GM12878 (cell line): ENCODE measurements at regions not wholly inside any gene's neighbourhood (a gene's known extent, or its start where the extent isn't known, plus 50 kb on each side); places are given as distances from the start of the nearest gene placed in this dataset.

ENCODE experiments used
- GABPA ChIP-seq: IDR thresholded peaks from 2 replicates; pipeline ENCODE4 v1.6.1; 2014; ENCODE audit warnings: antibody characterized with exemption, low read depth, mild to moderate bottlenecking, inconsistent platforms
- TAF1 ChIP-seq: IDR thresholded peaks from 2 replicates; pipeline ENCODE4 v1.6.1; 2011; ENCODE audit warnings: mild to moderate bottlenecking, low read depth, low read length, borderline replicate concordance
- TF ChIP-seq, protein P1 (sequence below), 3 experiments: IDR thresholded peaks in 2 of 3; conservative IDR thresholded peaks in 1 of 3; 2 replicates each; pipeline ENCODE4 v1.5.1; 2011; ENCODE audit warnings: low read depth in 3 of 3, low read length in 3 of 3, mild to moderate bottlenecking in 3 of 3, control low read depth in 2 of 3, moderate library complexity in 2 of 3, inconsistent platforms in 1 of 3, mixed read lengths in 1 of 3; ENCODE audit not compliant: control insufficient read depth in 2 of 3, insufficient read depth in 1 of 3; ENCODE audit errors: extremely low read depth in 1 of 3

DNA sequence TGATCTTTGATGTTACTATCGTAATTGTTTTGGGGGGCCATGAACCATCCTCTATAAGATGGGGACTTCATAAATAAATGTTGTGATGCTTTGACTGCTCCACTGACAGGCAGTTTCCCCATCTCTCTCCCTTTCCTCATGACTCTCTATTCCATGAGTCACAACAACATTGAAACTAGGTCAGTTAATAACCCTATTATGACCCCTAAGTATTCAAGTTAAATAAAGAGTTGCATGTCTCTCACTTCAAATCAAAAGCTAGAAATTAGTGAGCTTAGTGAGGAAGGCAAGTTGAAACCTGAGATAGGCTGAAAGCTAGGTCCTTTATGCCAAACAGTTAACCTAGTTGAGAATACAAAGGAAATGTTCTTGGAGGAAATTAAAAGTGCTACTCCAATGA is 491.0 kb downstream of the HAO1 start:
- TF ChIP-seq GABPA = no peak
- no peak for TF ChIP-seq TAF1
- TF ChIP-seq, protein P1, sequence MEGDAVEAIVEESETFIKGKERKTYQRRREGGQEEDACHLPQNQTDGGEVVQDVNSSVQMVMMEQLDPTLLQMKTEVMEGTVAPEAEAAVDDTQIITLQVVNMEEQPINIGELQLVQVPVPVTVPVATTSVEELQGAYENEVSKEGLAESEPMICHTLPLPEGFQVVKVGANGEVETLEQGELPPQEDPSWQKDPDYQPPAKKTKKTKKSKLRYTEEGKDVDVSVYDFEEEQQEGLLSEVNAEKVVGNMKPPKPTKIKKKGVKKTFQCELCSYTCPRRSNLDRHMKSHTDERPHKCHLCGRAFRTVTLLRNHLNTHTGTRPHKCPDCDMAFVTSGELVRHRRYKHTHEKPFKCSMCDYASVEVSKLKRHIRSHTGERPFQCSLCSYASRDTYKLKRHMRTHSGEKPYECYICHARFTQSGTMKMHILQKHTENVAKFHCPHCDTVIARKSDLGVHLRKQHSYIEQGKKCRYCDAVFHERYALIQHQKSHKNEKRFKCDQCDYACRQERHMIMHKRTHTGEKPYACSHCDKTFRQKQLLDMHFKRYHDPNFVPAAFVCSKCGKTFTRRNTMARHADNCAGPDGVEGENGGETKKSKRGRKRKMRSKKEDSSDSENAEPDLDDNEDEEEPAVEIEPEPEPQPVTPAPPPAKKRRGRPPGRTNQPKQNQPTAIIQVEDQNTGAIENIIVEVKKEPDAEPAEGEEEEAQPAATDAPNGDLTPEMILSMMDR (IDR thresholded peaks at IDR 0.05 in 2 of 3, conservative IDR thresholded peaks at IDR 0.05 in 1 of 3; ENCODE audit: control insufficient read depth in 2 of 3, extremely low read depth in 1 of 3, insufficient read depth in 1 of 3, low read depth in 3 of 3, low read length in 3 of 3) = no peak
